ENCODE measurements at regions not wholly inside any gene's neighbourhood (a gene's known extent, or its start where the extent isn't known, plus 50 kb on each side); places are given as distances from the start of the nearest gene placed in this dataset.

GRCh38 chr14:59098377-59098776, 90.1 kb upstream of the DAAM1 start:
- peak; percentile 68 for DNase-seq (ENCODE audit: low spot score)
- Histone ChIP-seq H3K36me3 (ENCODE audit: low read depth) (no peaks in the 10 kb centered on the region), H3K27me3 (ENCODE audit: insufficient read depth, poor library complexity, severe bottlenecking) (no peaks in the 10 kb centered on the region), H3K4me3 (ENCODE audit: severe bottlenecking) (no peak overlapping the region), H3K9me3 (ENCODE audit: severe bottlenecking) (no peaks in the 10 kb centered on the region), H3K4me1 (ENCODE audit: insufficient read depth, poor library complexity, severe bottlenecking) (peaks cover 9% of the 10 kb centered on the region), H3K27ac (ENCODE audit: poor library complexity, severe bottlenecking) (peak overlapping the region; percentile 48)
- ATAC-seq (ENCODE audit: low read depth) = peak; percentile 99
- no peak for TF ChIP-seq CTCF (IDR thresholded peaks at IDR 0.05; ENCODE audit: poor library complexity, severe bottlenecking)

- Histone ChIP-seq H3K36me3 (ENCODE audit: low read depth) (no peaks in the 10 kb centered on the region), H3K9me3 (ENCODE audit: severe bottlenecking) (no peaks in the 10 kb centered on the region), H3K4me3 (ENCODE audit: severe bottlenecking) (no peak overlapping the region), H3K4me1 (ENCODE audit: insufficient read depth, poor library complexity, severe bottlenecking) (peaks cover 9% of the 10 kb centered on the region), H3K27ac (ENCODE audit: poor library complexity, severe bottlenecking) (no peak overlapping the region), H3K27me3 (ENCODE audit: insufficient read depth, poor library complexity, severe bottlenecking) (no peaks in the 10 kb centered on the region)
- DNase-seq (ENCODE audit: low spot score) (no peak), ATAC-seq (ENCODE audit: low read depth) (no peak)
- no peak for TF ChIP-seq CTCF (IDR thresholded peaks at IDR 0.05; ENCODE audit: poor library complexity, severe bottlenecking)
Measured at GRCh38 chr14:59100205-59100604, 88.3 kb upstream of the DAAM1 start.

- no peaks in the 10 kb centered on the region for H3K27me3 ChIP-seq (ENCODE audit: insufficient read depth, poor library complexity, severe bottlenecking)
- no peak for DNase-seq (ENCODE audit: low spot score)
- ATAC-seq (ENCODE audit: low read depth) = no peak
Measured at GRCh38 chr14:59101476-59101875, 87.0 kb upstream of the DAAM1 start.

GRCh38 chr14:59103396-59103795, 85.1 kb upstream of the DAAM1 start:
- ATAC-seq (ENCODE audit: low read depth) (peak; percentile 30; the same call in 1 of the 3 replicates), DNase-seq (ENCODE audit: low spot score) (no peak)
- H3K4me3 ChIP-seq (ENCODE audit: severe bottlenecking) = no peak overlapping the region

More at GRCh38 chr14:59101476-59101875, 87.0 kb upstream of the DAAM1 start:
- Histone ChIP-seq H3K9me3 (ENCODE audit: severe bottlenecking) (no peaks in the 10 kb centered on the region), H3K4me3 (ENCODE audit: severe bottlenecking) (no peak overlapping the region), H3K27ac (ENCODE audit: poor library complexity, severe bottlenecking) (no peak overlapping the region), H3K4me1 (ENCODE audit: insufficient read depth, poor library complexity, severe bottlenecking) (peaks cover 9% of the 10 kb centered on the region), H3K36me3 (ENCODE audit: low read depth) (no peaks in the 10 kb centered on the region)
- no peak for TF ChIP-seq CTCF (IDR thresholded peaks at IDR 0.05; ENCODE audit: poor library complexity, severe bottlenecking)

More at GRCh38 chr14:59103396-59103795, 85.1 kb upstream of the DAAM1 start:
- TF ChIP-seq CTCF (IDR thresholded peaks at IDR 0.05; ENCODE audit: poor library complexity, severe bottlenecking) = no peak
- Histone ChIP-seq H3K27ac (ENCODE audit: poor library complexity, severe bottlenecking) (no peak overlapping the region), H3K9me3 (ENCODE audit: severe bottlenecking) (no peaks in the 10 kb centered on the region), H3K36me3 (ENCODE audit: low read depth) (no peaks in the 10 kb centered on the region), H3K27me3 (ENCODE audit: insufficient read depth, poor library complexity, severe bottlenecking) (no peaks in the 10 kb centered on the region), H3K4me1 (ENCODE audit: insufficient read depth, poor library complexity, severe bottlenecking) (peaks cover 4% of the 10 kb centered on the region)

Measured in RWPE2 (cell line).